GM12891 (cell line): ENCODE measurements at regions not wholly inside any gene's neighbourhood (a gene's known extent, or its start where the extent isn't known, plus 50 kb on each side); places are given as distances from the start of the nearest gene placed in this dataset.

Source experiments
- PAX5 ChIP-seq: IDR thresholded peaks from 2 replicates; pipeline ENCODE4 v1.6.1; 2011; ENCODE audit warnings: low read length, moderate library complexity, mild to moderate bottlenecking; ENCODE audit not compliant: insufficient read depth, severe bottlenecking
- POLR2A ChIP-seq: IDR thresholded peaks from 2 replicates; pipeline ENCODE4 v1.6.1; 2011; ENCODE audit warnings: low read depth, low read length, control low read depth
- POLR2AphosphoS5 ChIP-seq: IDR thresholded peaks from 2 replicates; pipeline ENCODE4 v1.6.1; 2011; ENCODE audit warnings: low read depth, low read length, control low read depth
- SPI1 ChIP-seq: IDR thresholded peaks from 2 replicates; pipeline ENCODE4 v1.6.1; 2011; ENCODE audit warnings: low read depth, low read length, control low read depth
- TAF1 ChIP-seq: IDR thresholded peaks from 2 replicates; pipeline ENCODE4 v1.6.1; 2011; ENCODE audit warnings: low read depth, low read length, control low read depth

GRCh38 chr14:28300356-28300755 is 466.2 kb upstream of the FOXG1 start:
- TF ChIP-seq POLR2AphosphoS5 (no peak), POLR2A (no peak), TAF1 (no peak), SPI1 (no peak), PAX5 (no peak)
